Esophagus muscularis mucosa (tissue), 4 donors: ENCODE measurements at regions not wholly inside any gene's neighbourhood (a gene's known extent, or its start where the extent isn't known, plus 50 kb on each side); places are given as distances from the start of the nearest gene placed in this dataset.

Experiments
- DNase-seq: peaks from one replicate; pipeline ENCODE4 v3.0.0-alpha.2; 2017; ENCODE audit errors: extremely low spot score
- H3K27ac ChIP-seq, 4 donors: fragments of 200-600 bp; sonication (generic); replicated peaks in 1 of 4; 1 replicate in 3 of 4; 2 replicates in 1 of 4; pipeline ENCODE4 v1.5.1; 2016 to 2019; ENCODE audit warnings: mild to moderate bottlenecking in 1 of 4
- H3K27me3 ChIP-seq, 4 donors: fragments of 200-600 bp; sonication (generic); one replicate each; pipeline versions ENCODE4 v1.5.1 to v1.6.0; 2016 to 2019
- H3K36me3 ChIP-seq, 4 donors: fragments of 200-600 bp; sonication (generic); one replicate each; pipeline ENCODE4 v1.5.1; 2016 to 2019
- H3K4me1 ChIP-seq, 4 donors: fragments of 200-600 bp; sonication (generic); one replicate each; pipeline ENCODE4 v1.5.1; 2016 to 2019
- H3K4me3 ChIP-seq, 4 donors: fragments of 200-600 bp; sonication (generic); 1 replicate in 2 of 4; 2 replicates in 2 of 4; pipeline ENCODE4 v1.5.1; 2016 to 2019; ENCODE audit warnings: mild to moderate bottlenecking in 4 of 4, moderate library complexity in 1 of 4
- H3K9me3 ChIP-seq, 4 donors: fragments of 200-600 bp; sonication (generic); 1 replicate in 3 of 4; 2 replicates in 1 of 4; pipeline ENCODE4 v1.5.1; 2016 to 2019
- EP300 ChIP-seq: sonication (generic); formaldehyde crosslinking; IDR thresholded peaks from one replicate; pipeline ENCODE4 v1.6.1; 2017; ENCODE audit warnings: antibody characterized with exemption
- POLR2A ChIP-seq: fragments of 450-650 bp; IDR thresholded peaks from one replicate; pipeline ENCODE4 v1.6.1; 2017; ENCODE audit warnings: antibody characterized with exemption, moderate library complexity, mild to moderate bottlenecking, low read depth
- POLR2AphosphoS5 ChIP-seq, 2 donors: sonication (generic); formaldehyde crosslinking; IDR thresholded peaks; one replicate each; pipeline ENCODE4 v1.6.1; 2017; ENCODE audit warnings: antibody characterized with exemption in 2 of 2
- WGBS: methylation state at CpG from one replicate; pipeline ENCODE4 v1.1.5; 2018; 5-methylcytosine and 5-hydroxymethylcytosine counted together
- intact Hi-C: fragments of 100-400 bp; cut with DNase I; formaldehyde crosslinking; loops from one replicate; pipeline ENCODE4 v1.15.1; 2023
- TF ChIP-seq, protein P1 (sequence below), 3 experiments: fragments of 200-600 bp in 2 of 3; fragments of 450-650 bp in 1 of 3; sonication (generic) in 2 of 3; IDR thresholded peaks; one replicate each; pipeline ENCODE4 v1.5.1; 2017 to 2019; ENCODE audit warnings: antibody characterized with exemption in 3 of 3, mild to moderate bottlenecking in 2 of 3, moderate library complexity in 1 of 3

- intact Hi-C loops: no loop called here
- WGBS: 81% methylated on average over 4 of the region's 4 CpGs
- no peak overlapping the region for H3K4me3 ChIP-seq
Measured at GRCh38 chr4:18531731-18532130, 510.2 kb upstream of the LCORL start.

GRCh38 chr4:18529482-18529881 is 507.9 kb upstream of the LCORL start:
- TF ChIP-seq POLR2A: no peak
- no peaks in the 10 kb centered on the region for H3K27me3 ChIP-seq
- H3K4me1 ChIP-seq: no peaks in the 10 kb centered on the region
- no peak for DNase-seq
- no peaks in the 10 kb centered on the region for H3K9me3 ChIP-seq
- no peak overlapping the region for H3K27ac ChIP-seq
- H3K4me3 ChIP-seq: no peak overlapping the region
- H3K36me3 ChIP-seq: no peaks in the 10 kb centered on the region
- intact Hi-C loops: no loop called here

More at GRCh38 chr4:18531731-18532130, 510.2 kb upstream of the LCORL start:
- Histone ChIP-seq H3K9me3 (no peaks in the 10 kb centered on the region), H3K27me3 (no peaks in the 10 kb centered on the region), H3K27ac (no peak overlapping the region), H3K36me3 (no peaks in the 10 kb centered on the region), H3K4me1 (no peaks in the 10 kb centered on the region)
- TF ChIP-seq EP300: no peak
- DNase-seq: no peak

DNA sequence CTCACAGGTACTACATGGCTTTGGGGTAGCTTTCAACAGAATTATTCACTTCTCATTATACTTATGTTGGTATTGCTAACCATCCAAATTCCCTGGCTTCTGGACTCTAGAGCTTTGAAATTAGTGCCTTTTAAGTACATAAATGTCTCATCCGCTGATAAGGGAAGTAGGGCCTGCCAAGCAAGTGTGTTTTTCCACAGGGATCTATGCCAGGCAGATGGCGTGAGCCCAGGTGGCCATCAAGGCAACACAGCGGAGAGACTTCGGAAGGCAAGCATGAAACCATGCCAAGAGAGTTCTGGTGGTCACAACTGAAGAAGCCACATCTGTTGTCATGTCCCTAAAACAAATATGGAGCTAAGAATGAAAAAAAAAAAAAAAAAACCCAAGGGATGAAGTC is 503.1 kb upstream of the LCORL start:
- TF ChIP-seq POLR2A (no peak), POLR2AphosphoS5 (IDR thresholded peaks at IDR 0.05) (no peak), EP300 (no peak)
- TF ChIP-seq, protein P1, sequence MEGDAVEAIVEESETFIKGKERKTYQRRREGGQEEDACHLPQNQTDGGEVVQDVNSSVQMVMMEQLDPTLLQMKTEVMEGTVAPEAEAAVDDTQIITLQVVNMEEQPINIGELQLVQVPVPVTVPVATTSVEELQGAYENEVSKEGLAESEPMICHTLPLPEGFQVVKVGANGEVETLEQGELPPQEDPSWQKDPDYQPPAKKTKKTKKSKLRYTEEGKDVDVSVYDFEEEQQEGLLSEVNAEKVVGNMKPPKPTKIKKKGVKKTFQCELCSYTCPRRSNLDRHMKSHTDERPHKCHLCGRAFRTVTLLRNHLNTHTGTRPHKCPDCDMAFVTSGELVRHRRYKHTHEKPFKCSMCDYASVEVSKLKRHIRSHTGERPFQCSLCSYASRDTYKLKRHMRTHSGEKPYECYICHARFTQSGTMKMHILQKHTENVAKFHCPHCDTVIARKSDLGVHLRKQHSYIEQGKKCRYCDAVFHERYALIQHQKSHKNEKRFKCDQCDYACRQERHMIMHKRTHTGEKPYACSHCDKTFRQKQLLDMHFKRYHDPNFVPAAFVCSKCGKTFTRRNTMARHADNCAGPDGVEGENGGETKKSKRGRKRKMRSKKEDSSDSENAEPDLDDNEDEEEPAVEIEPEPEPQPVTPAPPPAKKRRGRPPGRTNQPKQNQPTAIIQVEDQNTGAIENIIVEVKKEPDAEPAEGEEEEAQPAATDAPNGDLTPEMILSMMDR (IDR thresholded peaks at IDR 0.05): no peak
- H3K4me1 ChIP-seq: no peaks in the 10 kb centered on the region
- intact Hi-C loops: no loop called here
- H3K4me3 ChIP-seq: no peak overlapping the region
- no peaks in the 10 kb centered on the region for H3K27me3 ChIP-seq
- H3K27ac ChIP-seq: no peak overlapping the region
- 81% methylated on average over 4 of the region's 4 CpGs for WGBS
- DNase-seq: no peak
- no peaks in the 10 kb centered on the region for H3K36me3 ChIP-seq
- no peaks in the 10 kb centered on the region for H3K9me3 ChIP-seq

DNA sequence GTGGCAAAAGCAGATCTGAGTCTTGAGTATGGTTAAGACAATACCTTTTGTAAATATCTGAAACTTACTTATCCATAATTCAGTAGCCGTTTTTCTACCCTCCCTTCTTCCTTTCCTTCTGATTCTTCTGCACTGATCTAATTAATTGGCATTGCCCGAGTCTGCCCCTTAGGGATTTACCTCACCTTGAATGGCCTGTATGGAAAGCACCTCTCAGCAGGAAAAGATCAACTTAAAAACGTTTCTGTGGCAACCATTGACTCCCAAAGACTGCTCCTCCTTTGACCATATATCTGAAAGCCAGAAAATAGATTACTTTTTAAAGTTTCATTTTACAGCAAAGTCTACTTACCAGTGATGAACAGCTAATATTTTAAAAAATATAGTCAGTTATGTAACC is 496.5 kb upstream of the LCORL start:
- 14% methylated on average over 3 of the region's 3 CpGs for WGBS
- H3K4me1 ChIP-seq: no peaks in the 10 kb centered on the region
- intact Hi-C loops: no loop called here
- TF ChIP-seq POLR2A (no peak), POLR2AphosphoS5 (IDR thresholded peaks at IDR 0.05) (no peak)
- H3K9me3 ChIP-seq: no peaks in the 10 kb centered on the region
- H3K36me3 ChIP-seq: no peaks in the 10 kb centered on the region
- H3K27ac ChIP-seq: no peak overlapping the region
- DNase-seq: no peak
- H3K27me3 ChIP-seq: peaks cover 0 to 4% (median 0%) of the 10 kb centered on the region in 4 donors
- H3K4me3 ChIP-seq: no peak overlapping the region

- H3K36me3 ChIP-seq: no peaks in the 10 kb centered on the region
- no peak overlapping the region for H3K4me3 ChIP-seq
- H3K4me1 ChIP-seq: no peaks in the 10 kb centered on the region
- no peaks in the 10 kb centered on the region for H3K9me3 ChIP-seq
- no peak overlapping the region for H3K27ac ChIP-seq
- peaks cover 0 to 4% (median 0%) of the 10 kb centered on the region in 4 donors for H3K27me3 ChIP-seq
- intact Hi-C loops: no loop called here
- DNase-seq: no peak
- no peak for TF ChIP-seq POLR2A
- no peak for TF ChIP-seq EP300
- TF ChIP-seq POLR2AphosphoS5 (IDR thresholded peaks at IDR 0.05): no peak
- TF ChIP-seq, protein P1 (IDR thresholded peaks at IDR 0.05): no peak
Measured at GRCh38 chr4:18513861-18514260, 492.3 kb upstream of the LCORL start.

DNA sequence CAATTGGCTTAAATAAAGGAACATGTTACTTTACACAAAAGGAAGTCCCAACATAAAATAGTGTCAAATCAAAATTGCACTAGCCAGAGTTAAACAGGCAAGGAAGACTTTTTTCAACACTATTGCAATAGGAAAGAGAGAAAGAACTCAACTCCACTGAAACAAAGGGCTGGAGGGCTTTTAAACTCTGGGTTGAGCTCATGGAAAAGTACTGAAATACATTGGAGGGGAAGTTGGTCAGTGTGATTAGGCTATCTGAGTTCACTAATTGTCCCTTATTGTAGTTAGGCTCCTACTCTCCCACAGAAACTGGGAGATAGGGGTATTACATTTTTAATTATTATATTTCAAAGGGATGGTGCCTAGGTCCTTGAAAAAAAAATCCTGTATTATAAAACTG is 491.2 kb upstream of the LCORL start:
- TF ChIP-seq POLR2AphosphoS5 (IDR thresholded peaks at IDR 0.05) (no peak), POLR2A (no peak)
- Histone ChIP-seq H3K27ac (no peak overlapping the region), H3K9me3 (no peaks in the 10 kb centered on the region), H3K27me3 (peaks cover 0 to 4% (median 0%) of the 10 kb centered on the region in 4 donors), H3K36me3 (no peaks in the 10 kb centered on the region), H3K4me1 (no peaks in the 10 kb centered on the region), H3K4me3 (no peak overlapping the region)
- intact Hi-C loops: no loop called here
- DNase-seq: no peak

- Histone ChIP-seq H3K4me1 (no peaks in the 10 kb centered on the region), H3K9me3 (no peaks in the 10 kb centered on the region), H3K27me3 (peaks cover 0 to 1% (median 0%) of the 10 kb centered on the region in 4 donors), H3K27ac (no peak overlapping the region), H3K36me3 (no peaks in the 10 kb centered on the region), H3K4me3 (no peak overlapping the region)
- TF ChIP-seq POLR2A: no peak
- no peak for TF ChIP-seq EP300
- TF ChIP-seq, protein P1 (IDR thresholded peaks at IDR 0.05): no peak
- TF ChIP-seq POLR2AphosphoS5 (IDR thresholded peaks at IDR 0.05): no peak
- DNase-seq: no peak
- intact Hi-C loops: no loop called here
Measured at GRCh38 chr4:18511727-18512126, 490.2 kb upstream of the LCORL start.
